ENCODE measurements at regions not wholly inside any gene's neighbourhood (a gene's known extent, or its start where the extent isn't known, plus 50 kb on each side); places are given as distances from the start of the nearest gene placed in this dataset.
A peak's percentile ranks its signal among the peaks of the same experiment; 100 is the strongest.

- Histone ChIP-seq H3K4me1 (ENCODE audit: control insufficient read depth, extremely low read depth, insufficient read depth, low read length) (no peaks in the 10 kb centered on the region), H3K27me3 (ENCODE audit: control insufficient read depth, insufficient read depth, low read length) (no peaks in the 10 kb centered on the region), H3K27ac (ENCODE audit: insufficient read depth, low read length) (no peak overlapping the region), H3K9me3 (ENCODE audit: control insufficient read depth, insufficient read depth, low read depth, low read length) (no peaks in the 10 kb centered on the region), H2AFZ (ENCODE audit: low read length) (no peak overlapping the region), H3K9ac (ENCODE audit: insufficient read depth, low read length) (no peak overlapping the region), H3K4me3 (replicated peaks in 1 of 4; ENCODE audit: control extremely low read depth in 1 of 4, insufficient read depth in 1 of 4, low read depth in 3 of 4, low read length in 4 of 4) (no peak overlapping the region), H3K79me2 (ENCODE audit: control insufficient read depth, insufficient read depth, low read length) (no peaks in the 10 kb centered on the region), H3K36me3 (ENCODE audit: control insufficient read depth, insufficient read depth, low read length) (no peaks in the 10 kb centered on the region), H3K4me2 (ENCODE audit: extremely low read depth, insufficient read depth, low read length) (no peak overlapping the region), H4K20me1 (ENCODE audit: control insufficient read depth, extremely low read depth, insufficient read depth, low read length) (no peaks in the 10 kb centered on the region)
- DNase-seq (ENCODE audit: low read depth in 2 of 2) = no peak
- TF ChIP-seq EZH2 (IDR thresholded peaks at IDR 0.05; ENCODE audit: low read length, missing control alignments) = no peak
- TF ChIP-seq, protein P1, sequence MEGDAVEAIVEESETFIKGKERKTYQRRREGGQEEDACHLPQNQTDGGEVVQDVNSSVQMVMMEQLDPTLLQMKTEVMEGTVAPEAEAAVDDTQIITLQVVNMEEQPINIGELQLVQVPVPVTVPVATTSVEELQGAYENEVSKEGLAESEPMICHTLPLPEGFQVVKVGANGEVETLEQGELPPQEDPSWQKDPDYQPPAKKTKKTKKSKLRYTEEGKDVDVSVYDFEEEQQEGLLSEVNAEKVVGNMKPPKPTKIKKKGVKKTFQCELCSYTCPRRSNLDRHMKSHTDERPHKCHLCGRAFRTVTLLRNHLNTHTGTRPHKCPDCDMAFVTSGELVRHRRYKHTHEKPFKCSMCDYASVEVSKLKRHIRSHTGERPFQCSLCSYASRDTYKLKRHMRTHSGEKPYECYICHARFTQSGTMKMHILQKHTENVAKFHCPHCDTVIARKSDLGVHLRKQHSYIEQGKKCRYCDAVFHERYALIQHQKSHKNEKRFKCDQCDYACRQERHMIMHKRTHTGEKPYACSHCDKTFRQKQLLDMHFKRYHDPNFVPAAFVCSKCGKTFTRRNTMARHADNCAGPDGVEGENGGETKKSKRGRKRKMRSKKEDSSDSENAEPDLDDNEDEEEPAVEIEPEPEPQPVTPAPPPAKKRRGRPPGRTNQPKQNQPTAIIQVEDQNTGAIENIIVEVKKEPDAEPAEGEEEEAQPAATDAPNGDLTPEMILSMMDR (conservative IDR thresholded peaks at IDR 0.05 in 1 of 2, IDR thresholded peaks at IDR 0.05 in 1 of 2; ENCODE audit: low read depth in 1 of 2, low read length in 2 of 2) = no peak
These were observed 97.1 kb downstream of the TXNL1 start for GRCh38 chr18:56541340-56541739.

DNA sequence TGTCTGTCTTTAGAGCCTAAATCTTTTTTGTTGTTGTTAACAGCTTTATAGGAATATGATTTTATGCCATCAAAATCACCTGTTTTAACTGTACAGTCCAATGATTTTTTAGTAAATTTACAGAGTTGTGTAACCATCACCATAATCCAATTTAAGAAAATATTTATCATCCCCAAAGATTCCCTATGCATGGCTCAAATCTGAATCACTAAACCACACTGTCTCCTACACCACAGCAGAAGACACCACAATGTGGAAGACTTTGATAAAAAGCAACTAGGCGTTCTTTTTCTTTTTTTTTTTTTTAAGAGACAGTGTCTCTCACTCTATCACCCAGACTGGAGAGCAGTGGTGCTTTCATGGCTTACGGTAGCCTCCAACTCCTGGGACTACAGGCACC is 99.6 kb downstream of the TXNL1 start:
- no peaks in the 10 kb centered on the region for H3K9me3 ChIP-seq (ENCODE audit: control insufficient read depth, insufficient read depth, low read depth, low read length)
- H3K4me2 ChIP-seq (ENCODE audit: extremely low read depth, insufficient read depth, low read length) = no peak overlapping the region
- DNase-seq (ENCODE audit: low read depth in 2 of 2) = peak in 1 of 2 donors; percentile 77
- H3K27ac ChIP-seq (ENCODE audit: insufficient read depth, low read length) = no peak overlapping the region
- no peaks in the 10 kb centered on the region for H3K79me2 ChIP-seq (ENCODE audit: control insufficient read depth, insufficient read depth, low read length)
- H3K4me3 ChIP-seq (replicated peaks in 1 of 4; ENCODE audit: control extremely low read depth in 1 of 4, insufficient read depth in 1 of 4, low read depth in 3 of 4, low read length in 4 of 4) = no peak overlapping the region
- H3K36me3 ChIP-seq (ENCODE audit: control insufficient read depth, insufficient read depth, low read length) = no peaks in the 10 kb centered on the region
- TF ChIP-seq, protein P1 (conservative IDR thresholded peaks at IDR 0.05 in 1 of 2, IDR thresholded peaks at IDR 0.05 in 1 of 2; ENCODE audit: low read depth in 1 of 2, low read length in 2 of 2) = no peak
- TF ChIP-seq EZH2 (IDR thresholded peaks at IDR 0.05; ENCODE audit: low read length, missing control alignments) = no peak
- no peak overlapping the region for H2AFZ ChIP-seq (ENCODE audit: low read length)
- H4K20me1 ChIP-seq (ENCODE audit: control insufficient read depth, extremely low read depth, insufficient read depth, low read length) = no peaks in the 10 kb centered on the region
- H3K4me1 ChIP-seq (ENCODE audit: control insufficient read depth, extremely low read depth, insufficient read depth, low read length) = no peaks in the 10 kb centered on the region
- no peaks in the 10 kb centered on the region for H3K27me3 ChIP-seq (ENCODE audit: control insufficient read depth, insufficient read depth, low read length)
- no peak overlapping the region for H3K9ac ChIP-seq (ENCODE audit: insufficient read depth, low read length)

GRCh38 chr18:56532176-56532840 is 106.1 kb downstream of the TXNL1 start:
- Histone ChIP-seq H3K4me2 (ENCODE audit: extremely low read depth, insufficient read depth, low read length) (no peak overlapping the region), H3K79me2 (ENCODE audit: control insufficient read depth, insufficient read depth, low read length) (no peaks in the 10 kb centered on the region), H3K27me3 (ENCODE audit: control insufficient read depth, insufficient read depth, low read length) (no peaks in the 10 kb centered on the region), H3K4me3 (replicated peaks in 1 of 4; ENCODE audit: control extremely low read depth in 1 of 4, insufficient read depth in 1 of 4, low read depth in 3 of 4, low read length in 4 of 4) (no peak overlapping the region), H3K27ac (ENCODE audit: insufficient read depth, low read length) (no peak overlapping the region), H3K9me3 (ENCODE audit: control insufficient read depth, insufficient read depth, low read depth, low read length) (no peaks in the 10 kb centered on the region), H3K36me3 (ENCODE audit: control insufficient read depth, insufficient read depth, low read length) (no peaks in the 10 kb centered on the region), H4K20me1 (ENCODE audit: control insufficient read depth, extremely low read depth, insufficient read depth, low read length) (no peaks in the 10 kb centered on the region), H3K9ac (ENCODE audit: insufficient read depth, low read length) (no peak overlapping the region), H3K4me1 (ENCODE audit: control insufficient read depth, extremely low read depth, insufficient read depth, low read length) (no peaks in the 10 kb centered on the region), H2AFZ (ENCODE audit: low read length) (no peak overlapping the region)
- TF ChIP-seq, protein P1 (conservative IDR thresholded peaks at IDR 0.05 in 1 of 2, IDR thresholded peaks at IDR 0.05 in 1 of 2; ENCODE audit: low read depth in 1 of 2, low read length in 2 of 2) = no peak
- no peak for TF ChIP-seq EZH2 (IDR thresholded peaks at IDR 0.05; ENCODE audit: low read length, missing control alignments)
- DNase-seq (ENCODE audit: low read depth in 2 of 2) = peak in 1 of 2 donors; percentile 86

All from fibroblast of lung (primary cell).